Fibroblast of lung (primary cell): ENCODE measurements at regions not wholly inside any gene's neighbourhood (a gene's known extent, or its start where the extent isn't known, plus 50 kb on each side); places are given as distances from the start of the nearest gene placed in this dataset.

Source experiments
- CTCF ChIP-seq, 2 donors: IDR thresholded peaks in 1 of 2; conservative IDR thresholded peaks in 1 of 2; 1 replicate in 1 of 2; 2 replicates in 1 of 2; pipeline ENCODE4 v1.5.1; 2011 to 2012; ENCODE audit warnings: low read length in 2 of 2, control low read depth in 1 of 2, inconsistent platforms in 1 of 2, low read depth in 1 of 2, mild to moderate bottlenecking in 1 of 2
- EZH2 ChIP-seq: IDR thresholded peaks from 2 replicates; pipeline ENCODE4 v1.5.1; 2012; ENCODE audit warnings: low read length, control low read depth, mild to moderate bottlenecking; ENCODE audit errors: missing control alignments

GRCh38 chr1:39154553-39155421, 49.7 kb upstream of the MACF1 start:
- no peak for TF ChIP-seq CTCF (conservative IDR thresholded peaks at IDR 0.05 in 1 of 2, IDR thresholded peaks at IDR 0.05 in 1 of 2; ENCODE audit: low read depth in 1 of 2, low read length in 2 of 2)
- TF ChIP-seq EZH2: no peak
